Neural cell (in vitro differentiated cells): ENCODE measurements at regions not wholly inside any gene's neighbourhood (a gene's known extent, or its start where the extent isn't known, plus 50 kb on each side); places are given as distances from the start of the nearest gene placed in this dataset.

Experiments used
- EZH2 ChIP-seq: fragments of 200-600, 300-800 bp; shearing (Covaris generic), sonication (generic); IDR thresholded peaks from 2 replicates; pipeline ENCODE4 v1.6.1; 2014; ENCODE audit warnings: antibody characterized with exemption, low read length, borderline replicate concordance, mild to moderate bottlenecking; ENCODE audit not compliant: insufficient read depth, poor library complexity, severe bottlenecking
- TF ChIP-seq, protein P1 (sequence below): fragments of 450-650 bp; IDR thresholded peaks from 2 replicates; pipeline ENCODE4 v1.5.1; 2014; ENCODE audit warnings: antibody characterized with exemption, mild to moderate bottlenecking, moderate library complexity; ENCODE audit not compliant: poor library complexity, severe bottlenecking

DNA sequence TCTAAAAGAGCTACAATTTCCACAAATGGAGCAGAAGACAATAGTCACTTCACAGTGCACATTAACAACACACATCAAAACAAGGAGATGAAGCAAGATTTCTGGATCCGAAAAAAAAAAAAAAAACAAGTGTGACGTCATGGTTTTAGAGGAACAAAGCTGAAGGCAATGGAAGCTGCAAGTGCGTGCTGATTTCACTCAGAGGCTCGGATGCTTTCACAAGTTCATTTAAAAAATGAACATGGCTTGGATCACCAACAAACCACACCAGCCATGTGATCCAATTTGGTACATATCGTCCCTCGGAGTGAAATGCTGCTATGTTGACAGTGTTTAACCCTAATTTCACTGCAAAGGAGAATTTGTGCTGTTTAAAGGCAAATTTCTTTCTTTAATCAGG lies 337.0 kb upstream of the PRKCQ start:
- TF ChIP-seq, protein P1, sequence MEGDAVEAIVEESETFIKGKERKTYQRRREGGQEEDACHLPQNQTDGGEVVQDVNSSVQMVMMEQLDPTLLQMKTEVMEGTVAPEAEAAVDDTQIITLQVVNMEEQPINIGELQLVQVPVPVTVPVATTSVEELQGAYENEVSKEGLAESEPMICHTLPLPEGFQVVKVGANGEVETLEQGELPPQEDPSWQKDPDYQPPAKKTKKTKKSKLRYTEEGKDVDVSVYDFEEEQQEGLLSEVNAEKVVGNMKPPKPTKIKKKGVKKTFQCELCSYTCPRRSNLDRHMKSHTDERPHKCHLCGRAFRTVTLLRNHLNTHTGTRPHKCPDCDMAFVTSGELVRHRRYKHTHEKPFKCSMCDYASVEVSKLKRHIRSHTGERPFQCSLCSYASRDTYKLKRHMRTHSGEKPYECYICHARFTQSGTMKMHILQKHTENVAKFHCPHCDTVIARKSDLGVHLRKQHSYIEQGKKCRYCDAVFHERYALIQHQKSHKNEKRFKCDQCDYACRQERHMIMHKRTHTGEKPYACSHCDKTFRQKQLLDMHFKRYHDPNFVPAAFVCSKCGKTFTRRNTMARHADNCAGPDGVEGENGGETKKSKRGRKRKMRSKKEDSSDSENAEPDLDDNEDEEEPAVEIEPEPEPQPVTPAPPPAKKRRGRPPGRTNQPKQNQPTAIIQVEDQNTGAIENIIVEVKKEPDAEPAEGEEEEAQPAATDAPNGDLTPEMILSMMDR: no peak
- no peak for TF ChIP-seq EZH2
